HG03460 (cell line): ENCODE measurements at regions not wholly inside any gene's neighbourhood (a gene's known extent, or its start where the extent isn't known, plus 50 kb on each side); places are given as distances from the start of the nearest gene placed in this dataset.

Source experiments
- ATAC-seq: cut with Tn5 transposase; IDR thresholded peaks from one replicate; pipeline ENCODE4 v1.9.1; 2021; ENCODE audit not compliant: unreplicated experiment

DNA sequence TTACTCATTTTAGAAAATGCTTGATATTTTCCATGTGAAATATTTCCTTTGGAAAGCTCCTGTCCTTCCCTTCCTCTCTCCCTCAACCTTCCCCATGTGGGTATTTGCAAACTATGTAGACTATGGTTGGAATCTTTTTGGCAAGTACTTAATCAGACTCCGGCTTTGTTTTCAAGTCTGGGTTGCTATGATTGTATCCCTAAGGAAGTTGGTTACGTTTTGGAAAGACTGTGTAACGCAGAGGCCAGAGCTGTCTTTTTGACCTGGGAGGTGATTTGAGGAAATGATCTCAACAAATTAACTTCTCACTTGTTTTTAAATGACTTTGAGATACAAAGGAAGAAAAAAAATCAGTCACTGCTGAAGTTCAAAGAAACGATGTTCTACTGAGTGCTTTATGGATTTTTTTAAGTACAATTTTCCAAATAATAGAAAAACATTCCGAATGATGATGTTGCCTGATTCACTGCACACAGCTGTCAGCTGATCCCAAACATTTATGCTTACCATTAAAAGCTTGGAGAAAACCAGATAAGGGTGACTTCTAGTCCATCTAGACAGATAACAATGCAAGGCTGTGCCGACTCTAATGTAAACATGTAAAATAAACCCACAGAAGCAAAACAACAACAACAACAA, 145.5 kb upstream of the CELF2 start:
- ATAC-seq: no peak

DNA sequence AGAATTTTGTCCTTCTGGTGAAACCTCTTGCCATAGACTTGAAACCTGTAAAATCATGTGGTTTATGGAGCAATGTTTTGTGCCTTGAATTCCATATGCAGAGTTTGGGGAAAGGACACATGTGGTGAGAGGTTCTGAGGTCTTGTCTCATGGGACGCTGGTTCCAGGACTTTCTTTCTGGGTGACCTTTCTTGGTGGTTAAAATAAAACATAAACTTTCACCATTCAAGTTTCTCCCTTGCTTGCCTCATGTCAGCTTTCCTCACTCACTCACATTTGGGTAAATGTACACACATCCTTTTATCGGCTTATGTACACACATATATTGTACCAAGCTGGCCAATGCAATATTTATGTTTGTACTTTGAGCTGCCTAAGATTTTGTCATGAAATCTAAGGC, 144.9 kb upstream of the CELF2 start:
- no peak for ATAC-seq

DNA sequence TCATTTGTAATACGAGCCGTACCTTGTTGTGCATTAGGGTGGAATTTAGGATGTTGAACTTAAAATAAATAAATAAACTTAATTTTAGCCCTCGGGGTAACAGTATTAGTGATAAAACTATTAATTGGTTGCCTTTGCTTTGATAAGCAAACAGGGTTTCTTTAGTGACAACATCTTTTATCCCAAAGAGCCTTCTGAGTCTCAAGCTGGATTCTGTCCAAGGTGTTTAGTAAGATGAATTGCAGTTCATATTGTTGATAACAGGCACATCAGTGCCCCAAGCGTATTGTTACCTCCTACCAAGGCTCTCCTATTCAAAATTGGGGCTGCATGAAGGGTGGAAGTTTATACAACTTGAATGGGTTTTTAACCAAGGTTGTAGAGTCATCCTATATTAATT, 144.4 kb upstream of the CELF2 start:
- ATAC-seq: no peak

DNA sequence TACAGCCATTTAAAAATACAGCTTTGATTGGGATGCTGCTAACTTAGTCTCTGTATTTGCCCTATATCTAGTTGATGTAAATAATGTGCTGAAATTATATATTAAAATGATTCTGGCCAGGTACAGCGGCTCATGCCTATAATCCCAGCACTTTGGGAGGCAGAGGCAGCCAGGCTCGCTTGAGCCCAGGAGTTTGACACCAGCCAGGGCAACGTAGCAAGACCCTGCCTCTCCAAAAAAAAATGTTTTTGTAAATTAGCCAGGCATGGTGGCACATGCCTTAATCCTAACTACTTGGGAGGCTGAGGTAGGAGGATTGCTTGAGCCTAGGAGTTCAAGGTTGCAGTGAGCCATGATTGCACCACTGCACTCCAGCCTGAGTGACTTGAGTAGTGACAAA, 143.8 kb upstream of the CELF2 start:
- no peak for ATAC-seq

DNA sequence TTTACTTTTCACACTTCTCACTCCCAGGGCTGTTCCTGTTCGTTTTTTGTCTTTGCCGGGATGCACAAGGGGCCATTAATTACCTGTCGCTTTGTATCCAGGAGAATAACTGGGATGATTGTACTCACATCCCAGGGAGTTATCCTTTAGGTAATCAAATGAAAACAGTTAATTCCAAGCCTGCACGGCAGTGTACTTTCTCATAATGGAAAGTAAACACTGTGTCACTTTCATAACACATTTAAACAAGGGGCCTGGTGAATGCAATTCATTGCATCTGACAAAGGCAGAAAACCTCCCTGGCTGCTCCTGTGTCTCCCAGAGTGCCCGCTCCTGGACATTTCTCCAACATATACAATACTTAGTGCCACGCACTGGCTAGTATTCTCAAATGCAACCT, 138.7 kb upstream of the CELF2 start:
- no peak for ATAC-seq

DNA sequence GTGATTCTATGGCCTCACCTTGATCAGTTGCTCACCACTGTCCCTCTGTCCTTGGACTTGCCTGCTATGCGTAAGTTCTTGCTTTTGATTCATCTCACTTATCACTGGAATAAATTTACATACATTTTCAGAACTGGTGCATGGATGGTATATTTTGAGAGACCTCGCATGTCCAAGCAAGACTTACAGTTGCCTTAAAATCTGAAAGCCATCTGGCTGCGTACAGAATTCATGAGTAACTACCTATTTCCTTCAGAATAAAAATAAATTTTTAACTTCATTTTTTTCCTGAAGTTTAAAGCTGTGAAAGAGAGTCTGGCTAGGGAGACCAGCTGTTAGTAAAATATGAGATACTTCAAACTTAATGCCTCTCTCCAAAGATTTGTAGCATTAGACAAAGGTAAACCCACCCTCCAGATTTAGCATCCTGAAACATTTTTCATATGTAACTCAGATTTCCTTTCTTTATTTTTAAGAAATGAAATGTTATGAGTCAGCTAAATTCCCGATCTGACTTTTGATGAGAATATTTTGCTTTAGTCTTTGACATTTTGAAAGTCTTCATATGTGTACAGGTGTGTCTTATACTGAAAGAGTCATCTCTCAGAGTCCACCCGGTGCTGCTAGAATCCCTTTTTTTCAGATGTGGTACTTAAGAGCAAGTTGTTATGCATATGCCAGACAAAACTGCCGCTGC, 136.4 kb upstream of the CELF2 start:
- no peak for ATAC-seq

DNA sequence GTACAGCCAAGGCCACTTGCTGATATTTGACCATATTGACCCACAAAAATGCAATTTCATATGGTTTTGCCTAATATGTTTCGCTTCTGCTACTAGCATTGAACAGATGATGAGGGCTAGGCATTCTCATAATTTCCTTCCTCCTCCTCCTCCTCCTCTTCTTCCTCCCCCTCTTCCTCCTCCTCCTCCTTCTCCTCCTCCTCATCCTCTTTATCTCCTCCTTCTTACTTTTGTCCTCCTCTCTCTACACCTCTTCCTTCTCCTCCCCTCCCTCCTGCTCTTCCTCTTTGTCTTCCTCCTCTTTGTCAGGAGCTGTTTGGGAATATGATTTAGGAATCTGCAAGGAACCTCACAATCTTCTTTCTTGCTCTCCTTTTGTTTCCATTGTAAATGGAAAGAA, 133.9 kb upstream of the CELF2 start:
- ATAC-seq: no peak

DNA sequence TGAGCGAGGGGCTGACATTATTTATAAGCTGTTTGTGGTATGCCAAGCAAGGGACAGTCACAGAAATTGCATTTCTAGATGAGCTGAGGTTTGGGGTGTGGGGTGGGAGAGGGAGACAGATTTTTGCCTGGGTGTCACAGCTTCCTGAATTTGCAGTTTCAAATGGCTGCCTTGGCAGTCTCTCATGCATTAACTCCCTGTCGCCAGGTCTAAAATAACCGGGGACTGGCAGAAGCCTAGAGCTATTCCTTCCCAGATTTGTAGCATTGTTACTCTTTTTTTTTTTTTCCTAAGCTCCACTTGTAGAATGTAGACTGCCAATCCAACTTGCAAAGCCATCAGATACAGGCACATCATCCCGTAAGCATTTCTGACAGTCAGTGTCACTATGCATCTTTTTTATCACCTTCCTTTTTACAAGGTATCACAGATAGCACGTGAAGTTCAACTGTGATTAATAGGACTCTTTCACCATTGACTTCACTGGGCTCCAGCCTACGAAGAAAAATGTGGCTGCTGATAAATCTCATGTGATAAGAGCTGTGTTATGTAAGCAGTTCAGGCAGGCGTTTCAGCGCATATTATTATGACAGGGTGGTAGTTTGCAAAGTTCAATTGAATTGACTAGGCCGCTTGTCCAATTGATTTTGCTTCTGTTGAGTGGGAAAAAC, 130.7 kb upstream of the CELF2 start:
- ATAC-seq: no peak

DNA sequence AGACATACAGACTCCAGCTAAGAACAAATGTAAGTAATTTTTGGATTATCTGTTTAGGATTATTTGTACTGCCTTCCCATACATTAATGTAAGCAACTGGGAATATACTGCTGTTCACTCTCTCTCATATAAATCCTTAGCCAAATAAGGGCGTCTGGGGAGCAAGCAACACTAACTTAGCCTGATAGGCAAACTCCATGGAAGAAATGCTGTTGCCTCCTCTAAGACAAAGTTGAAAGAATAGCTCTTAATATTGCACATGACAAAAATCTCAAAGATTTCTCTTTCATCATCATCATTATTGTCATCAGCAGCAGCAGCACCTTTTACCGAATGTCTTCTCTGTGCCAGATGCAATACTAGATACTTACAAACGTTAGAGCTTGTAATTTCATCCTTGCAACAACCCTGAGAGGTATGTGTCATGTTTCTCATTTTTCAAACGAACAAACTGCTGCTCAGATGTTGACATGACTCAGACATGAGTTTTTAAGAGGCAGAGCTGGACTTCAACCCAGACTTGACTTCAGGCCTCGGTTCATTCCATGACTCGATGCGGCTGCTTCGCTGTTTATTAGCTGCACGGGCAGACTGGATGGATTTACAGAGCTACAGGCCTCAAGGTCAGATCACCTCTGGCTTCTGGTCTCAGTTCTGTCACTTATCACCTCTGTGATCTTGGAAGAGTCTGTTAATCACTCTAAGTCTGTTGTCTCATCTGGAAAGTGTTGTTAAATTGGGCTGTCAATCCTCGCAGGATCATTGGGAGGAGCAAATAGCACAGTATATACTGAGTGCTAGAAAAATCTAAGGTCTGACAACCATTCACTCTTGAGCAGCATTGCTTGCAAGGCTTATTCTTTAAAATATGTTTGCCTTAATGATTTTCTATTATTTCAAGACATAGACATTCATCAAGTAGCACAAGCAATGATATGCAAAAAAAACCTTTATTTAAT, 126.3 kb upstream of the CELF2 start:
- ATAC-seq: no peak

DNA sequence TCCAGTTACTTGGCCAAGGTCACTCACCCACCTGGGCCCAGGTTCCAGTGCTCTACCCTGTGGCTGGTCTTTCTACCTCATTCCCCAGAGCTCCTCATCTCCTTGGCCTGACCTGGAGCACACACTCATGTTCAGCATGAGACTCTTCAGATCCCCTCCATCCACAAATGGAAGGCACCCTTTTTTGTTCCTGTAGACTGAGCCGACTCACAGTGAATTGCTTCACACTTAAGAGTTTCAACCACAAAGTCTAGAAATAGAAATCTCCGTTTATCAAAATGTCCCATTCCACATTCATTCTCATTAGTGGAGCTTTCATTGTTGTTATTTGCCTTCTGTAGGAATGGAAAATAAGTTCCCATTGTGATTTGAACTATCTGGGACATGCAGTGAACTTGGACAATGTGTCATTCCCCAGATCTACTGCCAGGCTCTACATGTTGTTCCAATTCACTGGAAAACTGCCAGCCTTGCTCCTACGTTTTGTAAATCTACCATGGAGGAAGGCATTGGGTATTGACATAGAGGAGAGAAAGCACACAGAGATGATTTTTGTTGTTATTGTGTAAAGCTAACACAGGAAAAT, 125.3 kb upstream of the CELF2 start:
- ATAC-seq: no peak

DNA sequence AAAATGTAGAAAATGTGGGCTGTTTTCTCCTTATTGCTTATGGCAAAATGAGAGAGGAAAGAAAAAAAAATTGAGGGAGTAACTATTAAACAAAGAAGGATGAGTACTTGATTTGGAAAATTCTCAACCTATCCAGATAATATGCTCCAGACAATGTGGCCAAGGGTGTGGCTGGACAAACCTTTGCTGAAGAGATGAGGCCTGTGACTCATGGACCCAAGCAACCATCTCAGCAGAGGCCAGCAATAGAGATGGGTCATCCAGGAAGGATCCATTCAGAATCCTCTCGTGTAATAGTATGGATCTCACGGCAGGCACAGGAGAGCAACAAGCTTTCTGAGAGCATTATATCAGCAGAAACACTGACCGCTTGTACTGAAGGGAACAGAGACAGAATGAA, 120.3 kb upstream of the CELF2 start:
- ATAC-seq: no peak

DNA sequence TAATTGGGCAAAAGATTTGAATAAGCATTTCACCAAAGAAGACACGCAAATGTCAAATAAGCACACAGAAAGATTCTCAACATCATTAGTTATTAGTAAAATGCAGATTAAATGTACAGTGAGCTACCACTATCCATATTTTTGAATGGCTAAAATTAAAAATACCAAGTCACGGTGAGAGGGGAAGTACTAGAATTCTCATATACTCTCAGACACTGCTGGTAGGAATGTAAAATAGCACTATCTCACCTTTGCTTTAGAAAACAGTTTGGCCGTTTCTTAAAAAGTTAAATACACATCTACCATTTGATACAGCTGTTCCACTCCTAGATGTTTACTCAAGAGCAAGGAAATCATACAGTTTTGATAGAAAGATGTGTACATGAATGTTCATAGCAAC, 115.8 kb upstream of the CELF2 start:
- ATAC-seq: no peak

DNA sequence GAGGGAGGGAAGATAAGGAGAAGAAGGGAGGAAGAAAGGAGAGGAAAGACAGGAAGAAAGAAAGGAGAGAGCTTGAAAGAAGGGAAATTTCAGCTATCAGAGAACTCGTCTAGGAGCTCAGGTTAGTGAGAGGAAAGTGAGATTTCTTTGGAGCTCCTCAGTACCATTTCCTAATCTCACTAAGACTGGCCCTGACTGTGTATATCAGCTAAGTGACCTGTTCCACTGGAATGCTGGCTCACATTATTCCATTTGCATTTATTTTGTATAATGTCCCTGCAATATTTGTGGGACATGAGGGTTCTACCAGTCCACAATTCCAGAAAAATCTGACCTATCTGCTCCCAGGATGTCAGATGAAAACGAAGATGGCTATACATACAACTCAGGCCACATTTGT, 114.7 kb upstream of the CELF2 start:
- ATAC-seq: no peak

DNA sequence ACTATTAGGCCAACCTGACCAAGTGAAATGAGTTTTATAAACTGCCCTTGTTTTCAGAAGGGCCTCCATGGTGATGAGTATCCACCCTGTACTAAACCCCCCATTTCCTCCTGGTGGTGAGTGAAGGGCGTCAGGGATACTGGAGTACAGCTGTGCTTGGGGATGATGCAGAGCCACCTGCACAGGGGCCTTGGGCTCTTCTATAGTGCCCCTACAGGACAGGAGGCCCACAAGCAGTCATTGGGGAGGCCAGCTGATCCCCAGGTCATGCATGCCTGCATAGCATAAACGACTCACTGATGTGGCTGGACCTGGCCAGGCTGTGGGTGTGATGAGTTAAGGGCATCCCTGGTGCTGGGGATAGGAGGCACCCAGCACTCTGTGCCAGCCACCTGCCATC, 114.1 kb upstream of the CELF2 start:
- ATAC-seq: no peak

DNA sequence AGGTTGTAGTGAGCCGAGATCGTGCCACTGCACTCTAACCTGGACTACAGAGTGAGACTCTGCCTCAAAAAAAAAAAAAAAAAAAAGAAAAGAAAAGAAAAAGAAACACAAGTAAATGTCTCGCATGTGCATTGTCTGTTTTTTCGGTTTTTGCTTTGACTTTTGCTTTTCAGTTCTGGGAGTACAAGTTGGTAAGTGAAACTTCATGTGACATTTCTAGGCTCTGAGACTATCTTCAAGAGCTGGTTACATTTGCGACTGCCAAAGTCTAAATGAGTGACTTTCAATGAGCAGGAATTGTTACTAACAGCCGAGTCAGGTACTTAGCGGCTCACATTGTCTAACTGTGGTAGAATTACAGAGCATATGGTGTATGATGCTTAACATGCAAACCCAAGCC, 107.0 kb upstream of the CELF2 start:
- no peak for ATAC-seq

DNA sequence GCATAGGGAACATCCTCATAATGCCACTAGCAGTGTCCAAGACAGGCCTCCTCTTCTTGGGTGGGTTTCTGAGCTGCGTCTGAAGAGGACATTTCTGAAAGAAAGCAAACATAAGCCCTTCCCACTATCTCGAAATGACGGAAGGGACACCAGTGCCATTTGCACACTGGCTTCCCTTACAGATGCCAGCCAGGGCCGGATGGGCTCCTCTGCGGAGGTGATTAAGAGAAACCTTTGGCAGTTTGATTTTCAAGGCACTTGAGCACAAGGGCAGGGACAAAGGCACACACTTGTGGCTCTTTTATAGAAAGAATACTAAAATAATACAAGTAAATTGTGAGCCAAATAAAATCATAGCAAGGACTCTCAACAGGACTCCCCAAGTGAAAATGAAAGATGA, 106.6 kb upstream of the CELF2 start:
- no peak for ATAC-seq

DNA sequence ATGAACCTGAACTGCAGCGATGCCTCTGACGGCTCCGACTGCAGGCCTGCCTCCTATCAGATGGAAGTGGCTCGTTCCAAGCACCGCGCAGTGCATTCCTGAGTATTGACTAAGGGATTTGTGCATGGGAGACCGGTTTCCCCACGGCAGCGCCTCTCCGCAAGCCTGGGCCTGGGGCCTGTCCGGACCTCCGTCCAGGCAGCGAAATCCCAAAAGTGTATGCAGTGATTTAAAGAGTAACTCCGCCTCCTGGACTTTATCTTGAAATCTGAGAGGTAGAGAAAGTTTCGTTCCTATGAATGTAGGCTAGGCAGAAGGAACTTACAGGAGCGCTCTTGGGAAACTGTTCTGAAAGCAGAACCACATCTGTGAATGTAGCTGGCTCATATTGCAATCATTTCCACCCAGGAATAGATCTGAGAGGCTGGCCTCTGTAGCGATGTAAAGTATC, 106.2 kb upstream of the CELF2 start:
- no peak for ATAC-seq

DNA sequence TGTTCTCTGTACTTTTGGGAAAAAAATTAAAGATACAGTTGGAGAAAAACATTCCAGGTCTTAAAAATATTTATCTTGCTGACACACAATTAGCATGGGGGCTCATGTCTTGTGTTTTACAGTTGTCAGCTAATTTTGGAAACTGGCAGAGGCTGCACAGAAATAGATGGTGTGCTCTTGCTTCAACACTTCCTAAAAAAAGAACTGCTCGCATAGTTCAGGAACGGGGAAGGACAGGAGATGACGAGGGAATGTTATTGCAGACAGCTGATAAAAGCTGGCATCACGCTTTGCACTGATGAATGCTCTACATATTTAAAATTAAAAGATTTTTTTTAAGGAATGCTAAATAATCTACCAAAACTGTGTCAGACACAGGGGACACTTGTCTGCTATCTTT, 103.5 kb upstream of the CELF2 start:
- no peak for ATAC-seq

DNA sequence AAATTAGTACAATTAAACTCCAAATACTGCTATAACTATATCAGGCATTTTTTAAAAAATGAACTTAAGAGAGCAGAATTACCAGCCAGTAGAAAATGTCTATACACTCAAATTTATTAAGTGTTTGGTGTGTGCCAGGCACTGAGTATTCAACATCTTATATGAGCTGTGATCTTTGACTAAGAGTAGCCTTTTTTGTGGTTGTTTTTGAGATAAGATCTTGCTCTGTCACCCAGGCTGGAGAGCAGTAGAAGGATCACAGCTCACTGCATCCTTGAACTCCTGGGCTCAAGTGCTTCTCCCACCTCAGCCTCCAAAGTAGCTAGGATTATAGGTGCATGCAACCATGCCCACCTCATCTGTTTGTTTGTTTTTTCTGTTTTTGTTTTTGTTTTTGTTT, 102.5 kb upstream of the CELF2 start:
- no peak for ATAC-seq

DNA sequence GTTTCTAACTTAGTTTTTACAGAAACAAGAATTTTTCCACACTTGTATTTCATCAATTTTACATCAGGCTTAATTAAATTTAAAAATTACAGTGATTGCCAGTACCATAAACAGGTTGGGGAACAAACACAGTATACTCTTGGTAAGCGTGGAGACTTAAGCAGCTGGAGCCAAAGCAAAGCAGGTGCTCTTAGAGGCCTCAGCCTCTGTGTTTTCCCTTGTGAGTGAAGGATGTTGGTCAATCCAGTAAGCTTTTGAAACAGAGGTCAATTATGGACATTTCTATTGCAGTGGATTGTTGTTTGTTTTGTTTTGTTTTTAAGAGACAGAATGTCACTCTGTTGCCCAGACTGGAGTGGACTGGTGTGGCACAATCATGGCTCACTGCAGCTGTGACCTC, 100.6 kb upstream of the CELF2 start:
- no peak for ATAC-seq

DNA sequence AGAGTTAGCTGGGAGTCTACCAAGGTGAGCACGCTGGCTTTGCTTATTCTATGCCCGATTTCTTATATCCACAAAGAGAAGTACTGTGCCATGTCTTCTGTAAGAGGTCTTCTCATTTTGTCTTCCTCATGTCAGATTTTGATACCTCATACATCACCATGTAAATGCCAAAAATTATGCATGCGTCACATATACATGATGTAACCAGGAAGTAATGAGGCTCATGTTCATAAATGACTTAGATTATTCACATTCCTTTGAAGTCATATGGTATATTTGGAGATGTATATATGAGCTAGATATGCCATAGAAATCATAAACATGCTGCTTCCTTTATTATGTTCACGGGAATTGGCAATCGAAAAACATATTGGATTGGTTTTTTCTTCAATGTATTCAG, 97.7 kb upstream of the CELF2 start:
- ATAC-seq: no peak
